IPS DF 4.7 (cell line): ENCODE measurements at regions not wholly inside any gene's neighbourhood (a gene's known extent, or its start where the extent isn't known, plus 50 kb on each side); places are given as distances from the start of the nearest gene placed in this dataset.

Source experiments
- DNase-seq: peaks from one replicate; pipeline ENCODE4 v3.0.0-alpha.2; 2013; ENCODE audit warnings: low spot score; ENCODE audit errors: extremely low read depth

DNA sequence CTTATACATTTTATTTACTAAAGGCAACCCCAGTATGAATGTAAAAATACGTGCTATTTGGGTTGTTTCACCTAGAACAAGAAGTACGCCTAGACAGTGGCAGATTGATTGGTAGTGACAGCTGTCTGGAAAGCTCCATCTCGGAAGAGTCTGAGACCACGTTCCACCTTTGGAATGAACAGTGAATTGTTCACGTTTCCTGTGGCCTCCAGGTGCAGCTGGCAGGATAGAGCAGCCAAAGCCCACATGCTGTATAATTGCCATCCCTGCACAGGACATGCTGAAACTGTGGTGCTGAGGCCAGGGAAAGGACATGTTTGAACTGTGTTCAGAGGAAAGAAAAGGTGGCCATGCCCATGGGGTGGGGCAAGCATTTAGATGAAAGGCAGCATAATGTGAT is 218.7 kb upstream of the MTNR1B start:
- no peak for DNase-seq

DNA sequence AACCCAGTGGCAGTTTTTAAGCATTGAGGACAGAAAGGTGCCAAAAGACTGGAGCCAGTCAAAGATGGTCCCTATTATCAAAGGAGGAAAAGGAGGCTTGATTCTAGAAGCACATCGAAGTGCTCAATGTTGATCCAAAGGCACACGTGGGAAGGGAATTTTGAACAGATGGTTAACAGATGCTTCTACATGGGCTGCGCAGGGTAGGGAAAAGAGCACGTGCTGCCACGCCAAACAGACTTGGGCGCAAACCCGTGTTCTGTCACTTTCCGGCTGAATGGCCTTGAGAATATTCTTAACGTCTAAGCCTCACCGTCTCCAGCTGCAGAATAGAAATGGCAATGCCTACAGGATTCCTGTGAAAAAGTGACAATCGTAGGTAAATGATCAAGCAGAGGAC is 217.9 kb upstream of the MTNR1B start:
- DNase-seq = no peak

DNA sequence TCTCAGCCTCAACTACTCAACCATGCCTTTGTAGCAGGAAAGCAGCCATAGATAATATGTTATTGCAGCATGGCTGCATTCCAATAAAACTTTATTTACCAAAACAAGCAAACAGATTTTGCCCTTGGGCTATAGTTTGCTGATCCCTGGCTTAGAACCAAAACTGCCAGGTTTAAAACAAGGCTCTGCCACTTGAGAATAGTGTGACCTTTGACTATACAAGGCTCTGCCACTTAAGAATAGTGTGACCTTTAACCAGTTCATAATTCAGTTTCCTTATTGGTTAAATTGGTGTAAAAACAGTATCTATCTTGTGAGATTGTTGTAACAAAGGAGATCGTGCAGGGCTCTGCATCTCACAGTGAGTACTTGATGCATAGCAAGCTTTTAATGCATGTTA is 217.3 kb upstream of the MTNR1B start:
- no peak for DNase-seq

DNA sequence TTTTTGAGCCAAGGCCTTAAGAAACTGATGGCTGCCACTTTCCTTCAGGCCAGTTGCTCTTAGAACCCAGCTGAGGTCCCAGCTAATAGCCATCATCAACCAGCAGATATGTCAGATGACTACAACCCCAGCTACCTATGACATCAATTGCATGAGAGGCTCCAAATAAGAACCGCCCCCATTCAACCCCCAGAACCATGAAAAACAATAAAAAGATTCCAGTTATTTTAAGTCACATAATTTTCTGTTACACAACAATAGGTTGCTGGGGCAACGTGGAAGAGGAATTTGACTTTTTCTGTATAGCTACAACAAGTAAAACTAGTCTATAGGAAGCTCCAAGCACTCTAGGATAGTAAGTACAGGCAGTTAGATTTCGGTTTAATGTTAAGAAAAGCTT is 216.3 kb upstream of the MTNR1B start:
- DNase-seq = no peak

DNA sequence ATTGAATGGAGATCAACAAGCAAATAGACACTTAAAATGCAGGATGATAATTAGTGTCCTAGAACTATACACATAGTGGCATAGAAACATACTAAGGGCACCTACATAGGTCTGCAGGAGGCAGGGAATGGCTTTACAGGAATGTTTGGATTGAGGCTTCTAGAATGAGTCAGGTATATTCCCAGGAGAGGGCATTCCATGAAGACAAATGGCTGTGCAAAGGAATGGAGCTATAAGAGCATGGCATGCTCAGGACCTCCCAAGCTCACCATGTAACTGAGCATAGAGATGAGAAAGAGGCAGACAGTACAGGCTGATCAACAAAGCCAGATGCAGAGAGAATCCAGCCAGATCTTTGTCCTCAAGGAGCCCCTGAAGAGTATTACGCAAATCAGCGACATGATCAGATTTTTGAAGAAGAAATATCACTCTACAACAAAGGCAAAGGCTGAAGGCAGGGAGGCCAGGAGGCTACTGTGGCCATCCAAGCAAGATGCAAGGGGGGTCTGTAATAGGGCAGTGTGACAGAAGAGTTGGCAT is 211.1 kb upstream of the MTNR1B start:
- DNase-seq = no peak

DNA sequence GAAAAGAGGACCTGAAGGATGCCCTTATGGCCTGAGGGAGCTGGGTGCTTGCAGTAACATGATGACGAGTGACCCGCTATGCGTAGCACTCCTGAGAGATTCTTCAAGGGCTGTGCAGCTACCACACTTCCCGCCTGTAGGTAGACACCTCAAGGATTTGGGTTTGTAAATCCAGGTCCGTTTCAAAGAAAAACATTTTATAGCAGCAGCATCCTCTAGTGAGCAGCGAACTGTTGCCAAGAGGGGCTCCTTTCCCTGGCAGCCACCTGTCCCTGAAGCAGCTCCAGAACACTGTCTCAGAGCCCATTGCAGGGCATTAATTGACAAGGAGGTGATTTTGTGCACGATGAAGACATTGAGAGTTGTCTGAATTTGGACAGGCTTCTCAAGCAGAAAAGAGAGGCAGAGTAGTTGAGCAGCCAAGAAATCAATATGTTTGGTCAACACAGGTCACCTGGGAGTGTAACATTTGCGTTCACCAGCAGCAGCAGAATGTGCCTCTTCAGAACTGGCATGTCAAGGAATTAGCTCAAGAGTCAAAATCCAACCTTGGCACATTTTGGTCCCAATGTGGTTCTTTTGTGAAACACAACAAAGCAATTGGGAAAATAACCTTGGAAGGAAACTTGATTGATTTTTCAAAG is 209.8 kb upstream of the MTNR1B start:
- no peak for DNase-seq

DNA sequence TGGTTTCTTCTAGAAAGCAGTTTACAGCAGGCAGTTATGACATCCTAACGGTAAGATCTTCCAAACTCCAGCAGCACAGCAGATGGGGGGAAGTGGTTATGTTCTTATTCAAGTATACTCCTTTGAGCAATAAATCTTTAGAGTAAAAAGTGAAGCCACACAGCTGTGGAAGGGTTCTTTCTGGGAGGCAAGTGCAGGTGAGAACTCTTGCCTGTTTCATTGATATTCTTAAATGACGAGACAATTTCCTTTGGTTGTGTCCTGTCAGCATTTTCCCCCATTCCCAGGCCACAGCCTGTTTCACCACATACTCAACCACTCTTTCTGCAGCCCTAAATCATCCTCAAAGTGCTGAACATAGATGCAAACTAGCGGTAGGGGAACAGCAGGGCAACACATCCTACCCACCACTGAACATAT is 207.3 kb upstream of the MTNR1B start:
- no peak for DNase-seq

DNA sequence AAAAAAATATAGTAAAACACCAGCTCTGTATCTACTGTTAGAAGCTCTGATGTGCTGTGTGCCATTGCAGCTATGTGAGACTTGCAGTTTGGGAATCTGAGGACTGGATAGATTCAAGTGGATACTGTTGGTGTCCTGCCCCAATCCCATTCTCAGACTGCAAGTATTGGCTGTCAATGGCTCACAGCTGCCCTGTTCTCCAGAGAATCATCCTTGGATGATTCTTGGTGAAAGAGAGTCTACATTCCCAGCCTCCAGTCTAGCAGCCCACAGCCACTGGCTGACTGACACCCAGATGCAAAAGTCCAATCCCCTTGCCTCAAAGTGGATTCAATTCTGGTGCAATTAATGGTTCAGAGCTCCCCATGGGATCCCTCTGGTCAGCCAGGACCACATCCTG is 206.1 kb upstream of the MTNR1B start:
- DNase-seq = no peak

DNA sequence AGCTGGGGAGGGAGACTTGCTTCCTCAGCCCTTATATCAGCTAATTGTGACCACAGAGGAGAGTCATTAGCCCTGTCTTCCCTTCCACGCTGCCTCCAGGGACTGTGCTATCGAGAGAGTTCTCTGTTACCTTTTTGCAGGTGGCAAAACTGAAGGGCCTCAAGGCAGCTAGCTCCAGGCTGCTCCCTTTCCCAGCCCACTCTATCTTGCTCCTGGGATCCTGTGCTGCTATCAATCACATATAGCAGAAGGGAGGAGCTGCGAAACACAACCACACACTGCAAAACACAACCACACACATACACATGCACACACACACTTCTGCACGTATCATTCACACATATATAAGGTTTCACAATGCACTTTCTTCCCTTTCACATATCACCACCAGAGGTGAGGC is 205.3 kb upstream of the MTNR1B start:
- DNase-seq = no peak

GRCh38 chr11:92765082-92765840 is 204.2 kb upstream of the MTNR1B start:
- DNase-seq = no peak

- no peak for DNase-seq
Measured at GRCh38 chr11:92765965-92766371, 203.5 kb upstream of the MTNR1B start.

DNA sequence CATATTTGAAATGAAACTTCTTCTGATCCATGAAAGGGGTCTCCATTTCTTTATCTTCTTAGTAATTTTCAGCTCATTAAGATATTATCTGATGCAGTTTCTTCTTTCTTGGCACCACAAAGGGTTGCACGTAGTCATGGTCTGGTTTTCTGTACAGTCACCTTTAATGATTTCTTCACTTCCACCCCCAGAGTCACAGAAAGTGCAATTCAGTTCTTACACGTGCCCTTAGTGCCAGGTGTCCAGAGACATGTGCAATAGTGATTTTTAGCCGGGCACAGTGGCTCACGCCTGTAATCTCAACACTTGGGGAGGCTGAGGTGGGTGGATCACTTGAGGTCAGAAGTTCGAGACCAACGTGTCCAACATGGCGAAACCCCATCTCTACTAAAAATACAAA is 202.8 kb upstream of the MTNR1B start:
- DNase-seq = no peak

- no peak for DNase-seq
Measured at GRCh38 chr11:92767416-92767815, 202.0 kb upstream of the MTNR1B start.

DNA sequence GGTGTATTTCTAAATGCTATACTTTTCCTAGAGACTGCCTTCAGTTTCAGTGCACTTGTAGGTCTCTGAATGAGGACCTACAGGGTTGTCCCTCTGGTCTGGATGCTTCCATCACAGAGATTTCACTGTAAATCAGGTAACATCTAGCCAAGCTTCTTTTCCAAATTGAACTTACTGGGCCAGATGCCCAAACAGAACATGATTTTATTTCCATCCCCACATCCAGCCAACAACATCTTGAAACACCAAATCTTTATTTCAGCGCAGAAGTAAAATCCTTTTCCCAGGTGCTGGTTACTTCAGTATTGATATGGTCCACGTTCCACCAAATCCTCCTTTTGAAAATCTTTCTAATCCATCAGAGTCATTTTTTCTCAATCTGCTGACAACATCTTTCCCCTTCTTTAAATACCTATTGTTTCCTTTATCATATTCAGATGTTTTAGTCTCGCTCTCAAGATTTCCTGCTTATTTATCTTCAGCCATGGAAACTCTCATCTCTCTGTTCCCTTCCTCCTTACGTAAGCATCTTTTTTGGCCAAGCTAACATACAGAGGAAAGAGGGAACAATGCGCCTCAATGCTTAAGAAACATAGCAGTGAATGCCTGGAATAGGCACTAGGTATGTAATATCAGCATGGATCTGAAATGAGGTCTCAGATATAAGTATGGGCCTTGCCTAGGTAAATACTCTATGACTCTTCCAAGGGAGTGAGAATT is 201.2 kb upstream of the MTNR1B start:
- DNase-seq = no peak

DNA sequence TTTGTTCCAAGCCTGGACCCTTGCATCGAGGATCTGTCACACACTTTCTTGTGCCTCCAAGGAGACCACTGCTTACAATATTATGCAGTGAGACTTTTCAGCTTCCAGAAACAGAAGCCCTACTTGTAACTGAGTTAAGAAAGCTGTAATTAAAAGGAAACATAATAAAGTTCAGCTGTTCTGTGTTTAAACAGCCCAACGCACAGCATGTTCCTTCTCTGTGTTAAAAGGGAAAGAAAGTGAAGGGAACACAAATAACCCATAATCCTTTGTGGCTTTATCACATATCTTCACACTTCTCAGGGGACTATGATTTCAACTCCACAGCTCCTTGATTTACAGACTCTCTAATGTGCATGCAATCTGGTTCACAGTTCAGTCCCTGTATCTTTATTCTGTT is 200.3 kb upstream of the MTNR1B start:
- DNase-seq = no peak

DNA sequence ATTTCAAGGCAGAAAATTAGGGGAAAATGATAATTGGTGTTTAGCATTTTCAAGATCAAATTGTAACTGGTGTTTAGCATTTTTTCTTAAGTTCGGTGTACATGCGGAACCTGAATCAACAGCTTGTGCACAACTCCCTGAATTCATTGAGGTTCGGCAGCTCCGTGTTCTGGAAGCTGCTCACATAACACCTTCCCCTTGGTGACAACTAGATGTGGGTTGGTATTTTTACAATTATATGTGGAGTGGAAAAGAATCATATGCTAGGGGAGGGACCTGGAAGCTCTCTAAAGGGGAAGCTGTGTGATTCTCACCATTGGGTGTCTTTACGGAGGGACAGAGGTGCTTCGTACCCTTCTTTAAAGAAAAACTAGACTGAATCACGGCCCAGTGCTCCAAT is 199.0 kb upstream of the MTNR1B start:
- no peak for DNase-seq

GRCh38 chr11:92770981-92771380 is 198.5 kb upstream of the MTNR1B start:
- no peak for DNase-seq

GRCh38 chr11:92771701-92772100 is 197.8 kb upstream of the MTNR1B start:
- no peak for DNase-seq

DNA sequence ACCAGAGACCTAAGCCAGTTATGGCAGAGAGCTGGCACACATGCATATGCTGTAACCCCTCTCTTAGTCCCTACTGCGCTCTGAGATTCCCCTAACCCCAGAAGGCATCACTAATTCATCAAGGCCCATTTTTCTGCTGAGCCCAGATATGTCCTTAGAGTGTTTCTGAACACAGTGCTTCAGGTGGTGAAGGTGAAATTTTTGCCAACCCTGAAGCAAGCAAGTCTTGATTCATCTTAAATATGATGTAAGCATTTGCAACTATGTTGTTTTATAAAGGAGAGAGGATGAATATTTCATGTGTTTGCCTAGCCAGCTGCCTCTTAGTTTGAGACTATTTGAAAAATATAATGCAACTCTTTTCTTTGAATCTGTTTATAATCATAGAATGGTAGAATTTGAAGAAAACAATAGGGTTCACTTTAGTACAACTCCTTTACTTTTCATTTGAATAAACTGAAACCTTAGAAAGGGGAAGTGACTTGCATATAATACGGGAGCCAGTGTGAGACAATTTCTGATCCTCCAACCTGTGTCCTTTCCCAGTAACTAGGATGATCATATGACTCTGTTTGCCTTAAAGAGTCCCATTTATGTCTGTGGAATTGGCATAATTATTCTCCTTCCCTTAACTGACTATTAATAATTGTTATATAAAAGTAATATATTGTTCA is 194.3 kb upstream of the MTNR1B start:
- no peak for DNase-seq

DNA sequence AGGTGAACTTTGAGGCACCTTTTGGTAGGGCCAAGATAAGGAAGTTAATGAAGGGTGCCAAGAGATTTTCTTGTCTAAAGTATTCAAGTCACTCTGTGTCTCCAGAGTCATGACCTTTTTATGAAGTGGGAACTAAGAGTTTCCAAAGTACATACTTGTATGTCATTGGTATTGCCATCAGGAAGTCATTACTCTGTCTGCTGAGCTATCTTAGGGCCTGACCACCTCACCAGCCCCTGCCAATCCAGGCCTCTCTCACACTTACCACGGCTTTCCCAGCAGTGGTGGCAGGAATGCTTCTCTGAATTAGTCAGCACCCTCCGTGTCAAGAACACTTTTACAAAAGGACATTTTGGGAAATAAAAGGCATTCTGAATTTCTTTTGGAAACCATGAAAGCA is 192.8 kb upstream of the MTNR1B start:
- DNase-seq = no peak

DNA sequence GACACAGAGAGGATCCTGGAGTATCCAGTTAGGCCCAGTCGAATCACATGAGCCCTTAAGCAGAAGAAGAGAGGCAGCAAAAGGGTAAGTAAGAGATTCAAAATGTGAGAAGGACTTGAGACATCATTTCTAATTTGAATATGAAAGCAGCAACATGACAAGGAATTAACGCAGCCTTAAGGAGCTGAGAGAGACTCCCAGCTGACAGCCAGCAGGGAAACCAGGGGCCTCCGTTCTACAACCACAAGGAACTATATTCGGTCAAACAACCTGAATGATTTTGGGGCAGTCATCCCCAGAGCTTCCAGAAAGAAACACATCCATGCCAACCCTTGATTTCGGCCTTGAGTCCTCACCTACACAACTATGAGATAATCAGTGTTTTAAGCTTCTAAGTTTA is 189.7 kb upstream of the MTNR1B start:
- no peak for DNase-seq

DNA sequence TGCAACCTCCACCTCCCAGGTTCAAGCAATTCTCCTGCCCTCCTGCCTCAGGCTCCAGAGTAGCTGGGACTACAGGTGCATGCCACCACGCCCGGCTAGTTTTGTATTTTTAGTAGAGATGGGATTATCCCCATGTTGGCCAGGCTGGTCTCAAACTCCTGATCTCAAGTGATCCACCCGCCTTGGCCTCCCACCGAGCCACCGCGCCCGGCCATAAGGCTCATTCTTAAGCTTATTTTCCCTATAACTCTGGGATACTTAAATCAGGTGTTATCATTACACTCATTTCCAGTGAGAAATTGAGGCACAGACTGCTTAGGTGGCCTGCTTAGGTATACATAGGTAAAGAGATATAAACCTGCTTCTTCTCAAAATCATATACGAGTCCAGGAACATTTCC is 188.3 kb upstream of the MTNR1B start:
- no peak for DNase-seq
